ENCODE measurements at regions not wholly inside any gene's neighbourhood (a gene's known extent, or its start where the extent isn't known, plus 50 kb on each side); places are given as distances from the start of the nearest gene placed in this dataset.

- TF ChIP-seq POLR2AphosphoS5 (IDR thresholded peaks at IDR 0.05) (no peak), POLR2A (IDR thresholded peaks at IDR 0.05) (no peak), EP300 (IDR thresholded peaks at IDR 0.05) (no peak)
- TF ChIP-seq, protein P1, sequence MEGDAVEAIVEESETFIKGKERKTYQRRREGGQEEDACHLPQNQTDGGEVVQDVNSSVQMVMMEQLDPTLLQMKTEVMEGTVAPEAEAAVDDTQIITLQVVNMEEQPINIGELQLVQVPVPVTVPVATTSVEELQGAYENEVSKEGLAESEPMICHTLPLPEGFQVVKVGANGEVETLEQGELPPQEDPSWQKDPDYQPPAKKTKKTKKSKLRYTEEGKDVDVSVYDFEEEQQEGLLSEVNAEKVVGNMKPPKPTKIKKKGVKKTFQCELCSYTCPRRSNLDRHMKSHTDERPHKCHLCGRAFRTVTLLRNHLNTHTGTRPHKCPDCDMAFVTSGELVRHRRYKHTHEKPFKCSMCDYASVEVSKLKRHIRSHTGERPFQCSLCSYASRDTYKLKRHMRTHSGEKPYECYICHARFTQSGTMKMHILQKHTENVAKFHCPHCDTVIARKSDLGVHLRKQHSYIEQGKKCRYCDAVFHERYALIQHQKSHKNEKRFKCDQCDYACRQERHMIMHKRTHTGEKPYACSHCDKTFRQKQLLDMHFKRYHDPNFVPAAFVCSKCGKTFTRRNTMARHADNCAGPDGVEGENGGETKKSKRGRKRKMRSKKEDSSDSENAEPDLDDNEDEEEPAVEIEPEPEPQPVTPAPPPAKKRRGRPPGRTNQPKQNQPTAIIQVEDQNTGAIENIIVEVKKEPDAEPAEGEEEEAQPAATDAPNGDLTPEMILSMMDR (IDR thresholded peaks at IDR 0.05) = no peak
These were observed 355.1 kb downstream of the NSUN3 start for GRCh38 chr3:94417963-94418455.
